HG02623 (cell line): ENCODE measurements at regions not wholly inside any gene's neighbourhood (a gene's known extent, or its start where the extent isn't known, plus 50 kb on each side); places are given as distances from the start of the nearest gene placed in this dataset.

Source experiments
- ATAC-seq: cut with Tn5 transposase; IDR thresholded peaks from one replicate; pipeline ENCODE4 v1.9.1; 2021; ENCODE audit warnings: moderate library complexity; ENCODE audit not compliant: unreplicated experiment

- ATAC-seq = no peak
Measured at GRCh38 chr10:85528318-85528652, 838.3 kb downstream of the GRID1 start.

- ATAC-seq = no peak
Measured at GRCh38 chr10:85531706-85532105, 834.9 kb downstream of the GRID1 start.

- ATAC-seq = no peak
Measured at GRCh38 chr10:85532773-85533172, 833.8 kb downstream of the GRID1 start.

GRCh38 chr10:85535926-85536325, 830.7 kb downstream of the GRID1 start:
- no peak for ATAC-seq

GRCh38 chr10:85537561-85537960, 829.0 kb downstream of the GRID1 start:
- ATAC-seq = no peak

DNA sequence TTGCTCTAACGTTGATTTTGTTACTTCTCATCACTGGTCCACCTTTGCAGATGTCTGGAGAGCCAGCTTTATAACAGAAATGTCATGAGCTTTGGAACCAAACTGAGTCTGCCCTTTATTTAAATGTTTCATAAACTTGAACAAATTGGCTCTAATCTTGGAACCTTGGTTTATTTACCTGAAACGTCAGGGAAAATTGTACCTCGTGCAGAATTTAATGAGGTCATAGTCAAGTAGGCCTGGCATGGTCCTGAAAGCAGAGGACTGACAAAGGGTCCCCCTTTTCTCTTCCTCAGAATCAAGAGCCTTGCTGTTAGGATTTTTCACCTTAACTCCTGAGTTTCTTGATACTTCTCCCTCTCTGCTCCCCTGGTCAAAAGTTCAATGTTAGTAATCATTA, 828.0 kb downstream of the GRID1 start:
- no peak for ATAC-seq

- no peak for ATAC-seq
Measured at GRCh38 chr10:85542152-85542551, 824.4 kb downstream of the GRID1 start.

- ATAC-seq = no peak
Measured at GRCh38 chr10:85542936-85543730, 823.5 kb downstream of the GRID1 start.

GRCh38 chr10:85544956-85545355, 821.6 kb downstream of the GRID1 start:
- no peak for ATAC-seq

DNA sequence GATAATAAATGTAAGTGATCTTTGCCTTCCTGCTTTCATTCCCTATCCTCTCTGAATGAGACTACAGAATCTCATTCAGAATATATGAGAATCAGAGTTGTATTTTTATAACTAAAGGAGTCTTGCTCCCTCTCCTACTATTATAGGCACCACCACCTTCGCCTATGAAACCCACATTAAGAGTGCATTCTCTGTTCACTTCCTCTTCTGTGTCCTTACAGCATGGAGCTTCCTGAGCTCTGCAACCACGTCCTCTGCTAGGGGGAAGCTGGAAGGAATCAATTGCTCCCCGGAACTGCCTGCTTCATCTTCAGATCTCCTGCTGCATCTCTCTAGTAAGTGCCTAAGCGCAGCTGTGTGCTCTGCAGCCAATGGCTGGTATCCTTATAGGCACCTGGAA, 820.7 kb downstream of the GRID1 start:
- ATAC-seq = no peak

DNA sequence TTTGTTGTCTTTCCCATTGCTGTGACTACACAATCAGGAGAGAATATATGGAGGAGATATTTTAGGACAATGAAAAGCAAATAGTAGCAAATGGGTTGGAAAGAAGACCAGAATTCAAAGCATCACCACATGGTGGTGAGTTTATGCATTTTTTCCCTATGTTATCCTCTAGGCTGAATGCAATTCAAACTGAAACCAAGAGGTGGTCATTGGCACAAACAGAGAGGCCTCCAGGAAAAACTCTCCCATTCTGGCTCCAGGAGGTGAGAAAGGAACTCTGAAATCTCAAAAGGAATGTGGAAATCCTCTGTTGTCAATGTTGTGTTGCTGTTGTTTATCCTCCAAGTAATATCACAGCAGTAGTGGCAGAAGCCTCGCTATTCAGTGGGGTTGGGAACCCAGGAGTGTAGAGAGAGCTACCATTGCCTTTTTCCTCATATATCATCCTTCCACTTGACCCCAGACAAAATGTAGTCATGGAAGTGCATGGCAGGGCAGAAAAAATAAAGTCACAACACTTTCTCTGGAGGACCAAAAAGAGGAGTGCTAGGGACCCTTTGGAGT, 819.1 kb downstream of the GRID1 start:
- no peak for ATAC-seq

DNA sequence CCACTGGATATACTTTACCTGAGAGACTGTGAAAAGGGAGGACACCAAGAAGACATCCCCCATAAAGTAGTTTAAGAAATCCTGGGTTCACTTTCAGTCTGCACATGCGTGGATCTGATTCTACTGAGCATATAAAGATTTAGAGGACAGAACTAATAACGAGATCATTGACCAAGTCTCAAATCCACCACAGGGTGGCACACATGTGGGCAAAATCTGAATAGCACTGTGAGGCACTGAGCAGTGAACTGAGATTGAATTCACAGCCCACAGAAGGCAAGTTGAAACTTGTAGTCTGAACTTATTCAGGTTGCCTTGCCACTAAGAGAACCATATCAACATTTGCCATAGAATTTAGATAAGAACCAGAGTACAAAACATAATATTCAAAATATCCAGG, 818.6 kb downstream of the GRID1 start:
- peak; percentile 68 for ATAC-seq
